ENCODE measurements at regions not wholly inside any gene's neighbourhood (a gene's known extent, or its start where the extent isn't known, plus 50 kb on each side); places are given as distances from the start of the nearest gene placed in this dataset.

DNA sequence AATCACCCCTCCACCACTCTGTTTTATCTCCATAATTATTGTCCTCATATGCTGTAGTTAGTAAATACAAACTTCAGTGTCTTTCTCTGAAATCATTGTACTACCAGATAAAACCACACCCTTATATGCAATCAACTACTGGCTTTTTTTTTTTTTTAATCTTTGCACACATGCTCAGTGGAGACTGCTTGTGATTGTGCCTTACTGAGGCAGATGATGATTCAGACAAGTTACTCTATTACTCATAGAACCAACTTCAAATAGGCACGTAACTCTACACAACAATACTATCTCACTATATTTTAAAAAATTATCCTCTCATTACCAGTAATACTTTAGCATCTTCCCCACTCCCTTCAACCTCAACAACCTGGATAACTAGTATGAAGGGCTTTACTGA, 1278.4 kb upstream of the PIK3C3 start (continued):
- TF ChIP-seq, protein P1, sequence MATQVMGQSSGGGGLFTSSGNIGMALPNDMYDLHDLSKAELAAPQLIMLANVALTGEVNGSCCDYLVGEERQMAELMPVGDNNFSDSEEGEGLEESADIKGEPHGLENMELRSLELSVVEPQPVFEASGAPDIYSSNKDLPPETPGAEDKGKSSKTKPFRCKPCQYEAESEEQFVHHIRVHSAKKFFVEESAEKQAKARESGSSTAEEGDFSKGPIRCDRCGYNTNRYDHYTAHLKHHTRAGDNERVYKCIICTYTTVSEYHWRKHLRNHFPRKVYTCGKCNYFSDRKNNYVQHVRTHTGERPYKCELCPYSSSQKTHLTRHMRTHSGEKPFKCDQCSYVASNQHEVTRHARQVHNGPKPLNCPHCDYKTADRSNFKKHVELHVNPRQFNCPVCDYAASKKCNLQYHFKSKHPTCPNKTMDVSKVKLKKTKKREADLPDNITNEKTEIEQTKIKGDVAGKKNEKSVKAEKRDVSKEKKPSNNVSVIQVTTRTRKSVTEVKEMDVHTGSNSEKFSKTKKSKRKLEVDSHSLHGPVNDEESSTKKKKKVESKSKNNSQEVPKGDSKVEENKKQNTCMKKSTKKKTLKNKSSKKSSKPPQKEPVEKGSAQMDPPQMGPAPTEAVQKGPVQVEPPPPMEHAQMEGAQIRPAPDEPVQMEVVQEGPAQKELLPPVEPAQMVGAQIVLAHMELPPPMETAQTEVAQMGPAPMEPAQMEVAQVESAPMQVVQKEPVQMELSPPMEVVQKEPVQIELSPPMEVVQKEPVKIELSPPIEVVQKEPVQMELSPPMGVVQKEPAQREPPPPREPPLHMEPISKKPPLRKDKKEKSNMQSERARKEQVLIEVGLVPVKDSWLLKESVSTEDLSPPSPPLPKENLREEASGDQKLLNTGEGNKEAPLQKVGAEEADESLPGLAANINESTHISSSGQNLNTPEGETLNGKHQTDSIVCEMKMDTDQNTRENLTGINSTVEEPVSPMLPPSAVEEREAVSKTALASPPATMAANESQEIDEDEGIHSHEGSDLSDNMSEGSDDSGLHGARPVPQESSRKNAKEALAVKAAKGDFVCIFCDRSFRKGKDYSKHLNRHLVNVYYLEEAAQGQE (IDR thresholded peaks at IDR 0.05; ENCODE audit: low read depth, low read length) = no peak
- TF ChIP-seq ASH2L (IDR thresholded peaks at IDR 0.05; ENCODE audit: borderline replicate concordance, low read depth) (no peak), HDGF (IDR thresholded peaks at IDR 0.05) (no peak)

DNA sequence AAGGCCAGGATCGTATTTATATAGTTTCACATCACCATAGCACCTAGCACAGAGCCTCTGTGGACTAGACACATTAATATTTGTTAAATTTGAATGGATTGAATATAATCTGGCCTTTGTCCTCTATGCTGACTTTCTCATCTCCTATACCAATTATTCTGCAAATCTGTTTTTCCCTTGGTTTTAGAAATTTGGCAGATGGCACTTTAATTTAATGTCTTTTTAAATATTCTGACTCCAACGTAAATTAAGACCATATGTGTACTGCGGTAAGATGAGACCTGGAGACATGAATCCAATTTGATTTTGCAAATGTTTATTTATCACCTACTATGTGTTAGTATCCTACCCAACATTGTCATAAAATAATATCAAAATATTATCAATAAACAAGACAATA, 1281.9 kb upstream of the PIK3C3 start:
- Histone ChIP-seq H2AFZ (ENCODE audit: control insufficient read depth, low read depth, low read length) (no peak overlapping the region), H3K9ac (ENCODE audit: control insufficient read depth, insufficient read depth, low read length) (no peak overlapping the region), H3K36me3 (ENCODE audit: control insufficient read depth in 2 of 2, insufficient read depth in 2 of 2, low read length in 1 of 2) (no peaks in the 10 kb centered on the region), H3K79me2 (ENCODE audit: control insufficient read depth, insufficient read depth, low read length) (no peaks in the 10 kb centered on the region), H3K9me3 (replicated peaks; ENCODE audit: control insufficient read depth, insufficient read depth, low read length) (no peaks in the 10 kb centered on the region), H3K4me2 (ENCODE audit: control insufficient read depth, insufficient read depth) (no peak overlapping the region), H3K27ac (ENCODE audit: control insufficient read depth, insufficient read depth) (no peak overlapping the region), H3K4me1 (ENCODE audit: control insufficient read depth, insufficient read depth, low read length) (no peaks in the 10 kb centered on the region), H3K27me3 (replicated peaks in 1 of 2; ENCODE audit: control insufficient read depth in 2 of 2, insufficient read depth in 2 of 2, low read length in 1 of 2) (no peaks in the 10 kb centered on the region), H3K4me3 (no peak overlapping the region), H4K20me1 (ENCODE audit: control insufficient read depth, insufficient read depth) (no peaks in the 10 kb centered on the region)
- POLR2A ChIA-PET = no interaction called here
- intact Hi-C loops (cut with micrococcal nuclease; ENCODE audit: unreplicated experiment) = no loop called here
- SMC1A ChIA-PET (ENCODE audit: uncharacterized antibody, unreplicated experiment) = no interaction called here
- 2% methylated on average over 3 of the region's 3 CpGs for WGBS (ENCODE audit: insufficient coverage, insufficient replicate concordance, low lambda C conversion rate, missing lambda C conversion rate)
- CTCF ChIA-PET = no interaction called here
- no peak for TF ChIP-seq HDAC6 (IDR thresholded peaks at IDR 0.05; ENCODE audit: unreplicated experiment)
- TF ChIP-seq, protein P2, sequence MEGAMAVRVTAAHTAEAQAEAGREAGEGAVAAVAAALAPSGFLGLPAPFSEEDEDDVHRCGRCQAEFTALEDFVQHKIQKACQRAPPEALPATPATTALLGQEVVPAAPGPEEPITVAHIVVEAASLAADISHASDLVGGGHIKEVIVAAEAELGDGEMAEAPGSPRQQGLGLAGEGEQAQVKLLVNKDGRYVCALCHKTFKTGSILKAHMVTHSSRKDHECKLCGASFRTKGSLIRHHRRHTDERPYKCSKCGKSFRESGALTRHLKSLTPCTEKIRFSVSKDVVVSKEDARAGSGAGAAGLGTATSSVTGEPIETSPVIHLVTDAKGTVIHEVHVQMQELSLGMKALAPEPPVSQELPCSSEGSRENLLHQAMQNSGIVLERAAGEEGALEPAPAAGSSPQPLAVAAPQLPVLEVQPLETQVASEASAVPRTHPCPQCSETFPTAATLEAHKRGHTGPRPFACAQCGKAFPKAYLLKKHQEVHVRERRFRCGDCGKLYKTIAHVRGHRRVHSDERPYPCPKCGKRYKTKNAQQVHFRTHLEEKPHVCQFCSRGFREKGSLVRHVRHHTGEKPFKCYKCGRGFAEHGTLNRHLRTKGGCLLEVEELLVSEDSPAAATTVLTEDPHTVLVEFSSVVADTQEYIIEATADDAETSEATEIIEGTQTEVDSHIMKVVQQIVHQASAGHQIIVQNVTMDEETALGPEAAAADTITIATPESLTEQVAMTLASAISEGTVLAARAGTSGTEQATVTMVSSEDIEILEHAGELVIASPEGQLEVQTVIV (IDR thresholded peaks at IDR 0.05; ENCODE audit: borderline replicate concordance, partially characterized antibody) = no peak
- no peak for TF ChIP-seq HDGF (IDR thresholded peaks at IDR 0.05)
- TF ChIP-seq, protein P3, sequence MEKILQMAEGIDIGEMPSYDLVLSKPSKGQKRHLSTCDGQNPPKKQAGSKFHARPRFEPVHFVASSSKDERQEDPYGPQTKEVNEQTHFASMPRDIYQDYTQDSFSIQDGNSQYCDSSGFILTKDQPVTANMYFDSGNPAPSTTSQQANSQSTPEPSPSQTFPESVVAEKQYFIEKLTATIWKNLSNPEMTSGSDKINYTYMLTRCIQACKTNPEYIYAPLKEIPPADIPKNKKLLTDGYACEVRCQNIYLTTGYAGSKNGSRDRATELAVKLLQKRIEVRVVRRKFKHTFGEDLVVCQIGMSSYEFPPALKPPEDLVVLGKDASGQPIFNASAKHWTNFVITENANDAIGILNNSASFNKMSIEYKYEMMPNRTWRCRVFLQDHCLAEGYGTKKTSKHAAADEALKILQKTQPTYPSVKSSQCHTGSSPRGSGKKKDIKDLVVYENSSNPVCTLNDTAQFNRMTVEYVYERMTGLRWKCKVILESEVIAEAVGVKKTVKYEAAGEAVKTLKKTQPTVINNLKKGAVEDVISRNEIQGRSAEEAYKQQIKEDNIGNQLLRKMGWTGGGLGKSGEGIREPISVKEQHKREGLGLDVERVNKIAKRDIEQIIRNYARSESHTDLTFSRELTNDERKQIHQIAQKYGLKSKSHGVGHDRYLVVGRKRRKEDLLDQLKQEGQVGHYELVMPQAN (conservative IDR thresholded peaks at IDR 0.05) = no peak
- TF ChIP-seq ZBED1 (IDR thresholded peaks at IDR 0.05; ENCODE audit: borderline replicate concordance) = no peak
- BruUV-seq (replicated peaks) = no TSS peak
- FAIRE-seq (no peak), ATAC-seq (no peak), DNase-seq (ENCODE audit: low read depth, low spot score) (no peak)
- RAD21 ChIA-PET (ENCODE audit: unreplicated experiment) = no interaction called here
- in situ Hi-C loops (cut with MboI) = no loop called here

All from GM12878 (cell line).